B cell (primary cell): ENCODE measurements at regions not wholly inside any gene's neighbourhood (a gene's known extent, or its start where the extent isn't known, plus 50 kb on each side); places are given as distances from the start of the nearest gene placed in this dataset.

Source experiments
- CTCF ChIP-seq: fragments of 200-600 bp; IDR thresholded peaks from one replicate; pipeline ENCODE4 v1.8.0; 2022; ENCODE audit warnings: antibody characterized with exemption, mild to moderate bottlenecking
- EZH2 ChIP-seq: IDR thresholded peaks from 2 replicates; pipeline ENCODE4 v1.6.1; 2012; ENCODE audit warnings: borderline replicate concordance, low read depth, mild to moderate bottlenecking, moderate library complexity, low read length; ENCODE audit not compliant: insufficient read depth, poor library complexity, severe bottlenecking

GRCh38 chr17:68775969-68776368 is 174.8 kb upstream of the FAM20A start:
- TF ChIP-seq CTCF (no peak), EZH2 (no peak)
